ENCODE measurements at regions not wholly inside any gene's neighbourhood (a gene's known extent, or its start where the extent isn't known, plus 50 kb on each side); places are given as distances from the start of the nearest gene placed in this dataset.
"Not testable (repeated sequence)": the region's sequence is repeated elsewhere in the genome, so short reads cannot be mapped to it uniquely, and the experiment has no call there.

GRCh38 chr5:104915226-104915625, 1352.6 kb upstream of the NUDT12 start:
- DNase-seq (ENCODE audit: low read depth in 2 of 2): no peak

GRCh38 chr5:104914536-104915070, 1352.0 kb upstream of the NUDT12 start:
- no peak for DNase-seq (ENCODE audit: low read depth in 2 of 2)

GRCh38 chr5:104913841-104914281, 1351.3 kb upstream of the NUDT12 start:
- DNase-seq (ENCODE audit: low read depth in 2 of 2): no peak

GRCh38 chr5:104909803-104910202, 1347.2 kb upstream of the NUDT12 start:
- no peak for DNase-seq (ENCODE audit: low read depth in 2 of 2)

- DNase-seq (ENCODE audit: low read depth in 2 of 2): no peak
Measured at GRCh38 chr5:104904561-104904960, 1342.0 kb upstream of the NUDT12 start.

- DNase-seq (ENCODE audit: low read depth in 2 of 2): no peak
Measured at GRCh38 chr5:104903941-104904340, 1341.4 kb upstream of the NUDT12 start.

GRCh38 chr5:104891596-104891995, 1329.0 kb upstream of the NUDT12 start:
- no peak for DNase-seq (ENCODE audit: low read depth in 2 of 2)

- no peak for DNase-seq (ENCODE audit: low read depth in 2 of 2)
Measured at GRCh38 chr5:104890767-104891166, 1328.2 kb upstream of the NUDT12 start.

- no peak for DNase-seq (ENCODE audit: low read depth in 2 of 2)
Measured at GRCh38 chr5:104859437-104859836, 1296.8 kb upstream of the NUDT12 start.

GRCh38 chr5:104852099-104852498, 1289.5 kb upstream of the NUDT12 start:
- DNase-seq (ENCODE audit: low read depth in 2 of 2): not testable (repeated sequence)

GRCh38 chr5:104845541-104845940, 1283.0 kb upstream of the NUDT12 start:
- no peak for DNase-seq (ENCODE audit: low read depth in 2 of 2)

GRCh38 chr5:104843822-104844221, 1281.2 kb upstream of the NUDT12 start:
- no peak for DNase-seq (ENCODE audit: low read depth in 2 of 2)

- DNase-seq (ENCODE audit: low read depth in 2 of 2): no peak
Measured at GRCh38 chr5:104840284-104840683, 1277.7 kb upstream of the NUDT12 start.

- not testable (repeated sequence) for DNase-seq (ENCODE audit: low read depth in 2 of 2)
Measured at GRCh38 chr5:104831515-104831914, 1268.9 kb upstream of the NUDT12 start.

- DNase-seq (ENCODE audit: low read depth in 2 of 2): no peak
Measured at GRCh38 chr5:104821606-104822005, 1259.0 kb upstream of the NUDT12 start.

- DNase-seq (ENCODE audit: low read depth in 2 of 2): no peak
Measured at GRCh38 chr5:104817127-104817526, 1254.5 kb upstream of the NUDT12 start.

GRCh38 chr5:104815212-104815611, 1252.6 kb upstream of the NUDT12 start:
- no peak for DNase-seq (ENCODE audit: low read depth in 2 of 2)

GRCh38 chr5:104800440-104801048, 1238.0 kb upstream of the NUDT12 start:
- no peak for DNase-seq (ENCODE audit: low read depth in 2 of 2)

- DNase-seq (ENCODE audit: low read depth in 2 of 2): no peak
Measured at GRCh38 chr5:104793755-104794080, 1231.1 kb upstream of the NUDT12 start.

GRCh38 chr5:104793031-104793754, 1230.6 kb upstream of the NUDT12 start:
- DNase-seq (ENCODE audit: low read depth in 2 of 2): no peak

- DNase-seq (ENCODE audit: low read depth in 2 of 2): no peak
Measured at GRCh38 chr5:104789366-104789765, 1226.8 kb upstream of the NUDT12 start.

GRCh38 chr5:104785097-104785496, 1222.5 kb upstream of the NUDT12 start:
- no peak for DNase-seq (ENCODE audit: low read depth in 2 of 2)

- no peak for DNase-seq (ENCODE audit: low read depth in 2 of 2)
Measured at GRCh38 chr5:104774372-104774771, 1211.8 kb upstream of the NUDT12 start.
